ENCODE measurements at regions not wholly inside any gene's neighbourhood (a gene's known extent, or its start where the extent isn't known, plus 50 kb on each side); places are given as distances from the start of the nearest gene placed in this dataset.

GRCh38 chr13:44075113-44075512, 195.4 kb downstream of the LACC1 start:
- Mint-ChIP-seq H3K27ac (ENCODE audit: unreplicated experiment) (no peak overlapping the region), H3K27me3 (ENCODE audit: low read depth) (no peaks in the 10 kb centered on the region), H3K4me3 (no peak overlapping the region), H3K36me3 (ENCODE audit: low read depth) (peaks cover 11% of the 10 kb centered on the region), H3K4me1 (peaks cover 17% of the 10 kb centered on the region), H3K9me3 (peaks cover 16% of the 10 kb centered on the region)
- TF ChIP-seq CTCF (conservative IDR thresholded peaks at IDR 0.05): no peak
- no peak for DNase-seq (ENCODE audit: low read depth, low spot score)

- H3K27ac Mint-ChIP-seq (ENCODE audit: unreplicated experiment): no peak overlapping the region
- TF ChIP-seq CTCF (conservative IDR thresholded peaks at IDR 0.05): no peak
- H3K4me3 Mint-ChIP-seq: no peak overlapping the region
- DNase-seq (ENCODE audit: low read depth, low spot score): no peak
- H3K9me3 Mint-ChIP-seq: peaks cover 11% of the 10 kb centered on the region
- peaks cover 11% of the 10 kb centered on the region for H3K36me3 Mint-ChIP-seq (ENCODE audit: low read depth)
- H3K4me1 Mint-ChIP-seq: peaks cover 17% of the 10 kb centered on the region
- no peaks in the 10 kb centered on the region for H3K27me3 Mint-ChIP-seq (ENCODE audit: low read depth)
Measured at GRCh38 chr13:44078806-44079376, 199.2 kb downstream of the LACC1 start.

GRCh38 chr13:44079413-44080205, 199.9 kb downstream of the LACC1 start:
- no peak for DNase-seq (ENCODE audit: low read depth, low spot score)
- H3K27ac Mint-ChIP-seq (ENCODE audit: unreplicated experiment): peak overlapping the region; percentile 30

GRCh38 chr13:44084146-44084545, 204.4 kb downstream of the LACC1 start:
- no peak overlapping the region for H3K27ac Mint-ChIP-seq (ENCODE audit: unreplicated experiment)
- no peak for TF ChIP-seq CTCF (conservative IDR thresholded peaks at IDR 0.05)
- H3K9me3 Mint-ChIP-seq: peaks cover 16% of the 10 kb centered on the region

More at GRCh38 chr13:44079413-44080205, 199.9 kb downstream of the LACC1 start:
- H3K27me3 Mint-ChIP-seq (ENCODE audit: low read depth): no peaks in the 10 kb centered on the region
- H3K4me1 Mint-ChIP-seq: peaks cover 17% of the 10 kb centered on the region
- TF ChIP-seq CTCF (conservative IDR thresholded peaks at IDR 0.05): no peak
- H3K4me3 Mint-ChIP-seq: no peak overlapping the region
- peaks cover 9% of the 10 kb centered on the region for H3K9me3 Mint-ChIP-seq
- peaks cover 6% of the 10 kb centered on the region for H3K36me3 Mint-ChIP-seq (ENCODE audit: low read depth)

GRCh38 chr13:44086389-44086788, 206.7 kb downstream of the LACC1 start:
- H3K36me3 Mint-ChIP-seq (ENCODE audit: low read depth): peaks cover 4% of the 10 kb centered on the region

More at GRCh38 chr13:44084146-44084545, 204.4 kb downstream of the LACC1 start:
- Mint-ChIP-seq H3K4me1 (peaks cover 8% of the 10 kb centered on the region), H3K4me3 (no peak overlapping the region), H3K36me3 (ENCODE audit: low read depth) (peaks cover 6% of the 10 kb centered on the region), H3K27me3 (ENCODE audit: low read depth) (no peaks in the 10 kb centered on the region)
- no peak for DNase-seq (ENCODE audit: low read depth, low spot score)

More at GRCh38 chr13:44086389-44086788, 206.7 kb downstream of the LACC1 start:
- no peak for TF ChIP-seq CTCF (conservative IDR thresholded peaks at IDR 0.05)
- Mint-ChIP-seq H3K4me1 (no peaks in the 10 kb centered on the region), H3K4me3 (no peak overlapping the region), H3K27ac (ENCODE audit: unreplicated experiment) (no peak overlapping the region), H3K9me3 (peaks cover 17% of the 10 kb centered on the region), H3K27me3 (ENCODE audit: low read depth) (no peaks in the 10 kb centered on the region)
- DNase-seq (ENCODE audit: low read depth, low spot score): no peak
